ENCODE measurements at regions not wholly inside any gene's neighbourhood (a gene's known extent, or its start where the extent isn't known, plus 50 kb on each side); places are given as distances from the start of the nearest gene placed in this dataset.

- peaks cover 13% of the 10 kb centered on the region for H3K9me3 Mint-ChIP-seq
- no peaks in the 10 kb centered on the region for H3K4me1 Mint-ChIP-seq
- no peak overlapping the region for H3K4me3 Mint-ChIP-seq
- H3K27ac Mint-ChIP-seq, result no peak overlapping the region
- no peaks in the 10 kb centered on the region for H3K36me3 Mint-ChIP-seq
- peaks cover 8% of the 10 kb centered on the region for H3K27me3 Mint-ChIP-seq (ENCODE audit: low read depth)
- no peak for DNase-seq (ENCODE audit: low spot score in 2 of 2, unreplicated experiment in 2 of 2)
- TF ChIP-seq CTCF (IDR thresholded peaks at IDR 0.05; ENCODE audit: unreplicated experiment), result no peak
These were observed 51.5 kb upstream of the GRM3 start for GRCh38 chr7:86592185-86592584.

GRCh38 chr7:86574006-86574405 is 69.7 kb upstream of the GRM3 start:
- H3K27ac Mint-ChIP-seq, result no peak overlapping the region
- no peak for TF ChIP-seq CTCF (IDR thresholded peaks at IDR 0.05; ENCODE audit: unreplicated experiment)
- H3K4me3 Mint-ChIP-seq, result no peak overlapping the region
- peaks cover 3% of the 10 kb centered on the region for H3K27me3 Mint-ChIP-seq (ENCODE audit: low read depth)
- no peak for DNase-seq (ENCODE audit: low spot score in 2 of 2, unreplicated experiment in 2 of 2)
- peaks cover 17% of the 10 kb centered on the region for H3K9me3 Mint-ChIP-seq
- H3K36me3 Mint-ChIP-seq, result no peaks in the 10 kb centered on the region
- no peaks in the 10 kb centered on the region for H3K4me1 Mint-ChIP-seq

GRCh38 chr7:86558680-86559501 is 84.8 kb upstream of the GRM3 start:
- H3K27ac Mint-ChIP-seq, result no peak overlapping the region
- H3K9me3 Mint-ChIP-seq, result peaks cover 3% of the 10 kb centered on the region
- no peak for TF ChIP-seq CTCF (IDR thresholded peaks at IDR 0.05; ENCODE audit: unreplicated experiment)
- H3K27me3 Mint-ChIP-seq (ENCODE audit: low read depth), result peaks cover 9% of the 10 kb centered on the region
- no peaks in the 10 kb centered on the region for H3K4me1 Mint-ChIP-seq
- DNase-seq (ENCODE audit: low spot score in 2 of 2, unreplicated experiment in 2 of 2), result no peak
- no peaks in the 10 kb centered on the region for H3K36me3 Mint-ChIP-seq
- no peak overlapping the region for H3K4me3 Mint-ChIP-seq

GRCh38 chr7:86534641-86535040 is 109.1 kb upstream of the GRM3 start:
- H3K27me3 Mint-ChIP-seq (ENCODE audit: low read depth), result peaks cover 6% of the 10 kb centered on the region
- no peak overlapping the region for H3K4me3 Mint-ChIP-seq
- no peak for TF ChIP-seq CTCF (IDR thresholded peaks at IDR 0.05; ENCODE audit: unreplicated experiment)
- H3K27ac Mint-ChIP-seq, result no peak overlapping the region
- peaks cover 18% of the 10 kb centered on the region for H3K9me3 Mint-ChIP-seq
- no peak for DNase-seq (ENCODE audit: low spot score in 2 of 2, unreplicated experiment in 2 of 2)
- no peaks in the 10 kb centered on the region for H3K36me3 Mint-ChIP-seq
- H3K4me1 Mint-ChIP-seq, result no peaks in the 10 kb centered on the region

- no peaks in the 10 kb centered on the region for H3K4me1 Mint-ChIP-seq
- peaks cover 25% of the 10 kb centered on the region for H3K27me3 Mint-ChIP-seq (ENCODE audit: low read depth)
- H3K9me3 Mint-ChIP-seq, result no peaks in the 10 kb centered on the region
- no peak for TF ChIP-seq CTCF (IDR thresholded peaks at IDR 0.05; ENCODE audit: unreplicated experiment)
- H3K36me3 Mint-ChIP-seq, result no peaks in the 10 kb centered on the region
- no peak overlapping the region for H3K4me3 Mint-ChIP-seq
- DNase-seq (ENCODE audit: low spot score in 2 of 2, unreplicated experiment in 2 of 2), result no peak
- no peak overlapping the region for H3K27ac Mint-ChIP-seq
These were observed 139.5 kb upstream of the GRM3 start for GRCh38 chr7:86504229-86504628.
